Endothelial cell of umbilical vein (primary cell): ENCODE measurements at regions not wholly inside any gene's neighbourhood (a gene's known extent, or its start where the extent isn't known, plus 50 kb on each side); places are given as distances from the start of the nearest gene placed in this dataset.

Experiments used
- BruUV-seq: library from RNA; stranded (reverse); fragments of 400-500 nt; replicated peaks from 2 replicates; lab custom pipeline; 2021; lab: Mats Ljungman, UMichigan
- CTCF ChIA-PET: fragments of 300-600, 350-600 bp; sonication (Branson Sonifier 250); formaldehyde crosslinking; loops from one replicate; lab custom pipeline; 2021; ENCODE audit warnings: antibody characterized with exemption, inconsistent platforms; lab: Charles Lee
- POLR2A ChIA-PET: fragments of 300-600, 350-600 bp; sonication (Branson Sonifier 250); formaldehyde crosslinking; loops from one replicate; lab custom pipeline; 2021; ENCODE audit warnings: antibody characterized with exemption, inconsistent platforms; lab: Charles Lee
- DNase-seq: peaks from one replicate; pipeline ENCODE4 v3.0.0-alpha.2; 2011; ENCODE audit warnings: low read depth, low spot score
- FAIRE-seq: peaks from 2 replicates; lab custom pipeline; 2011; peaks lifted over from hg19 to GRCh38; lab: Jason Lieb, UNC
- H2AFZ ChIP-seq: 2 replicates; pipeline ENCODE4 v1.6.0; 2012; ENCODE audit warnings: low read depth, low read length, control low read depth, inconsistent platforms
- H3K27ac ChIP-seq: 2 replicates; pipeline ENCODE4 v1.5.1; 2011; ENCODE audit warnings: low read depth, mild to moderate bottlenecking, control low read depth, low read length, moderate library complexity; ENCODE audit not compliant: insufficient read depth
- H3K27me3 ChIP-seq, 2 experiments: 2 replicates each; pipeline versions ENCODE4 v1.6.0 to v1.6.1; 2011; ENCODE audit warnings: low read length in 2 of 2, mixed read lengths in 1 of 2; ENCODE audit not compliant: control insufficient read depth in 2 of 2, insufficient read depth in 2 of 2
- H3K36me3 ChIP-seq, 2 experiments: 2 replicates in 1 of 2; 3 replicates in 1 of 2; pipeline ENCODE4 v1.5.1; 2011; ENCODE audit warnings: low read length in 2 of 2, mild to moderate bottlenecking in 1 of 2, moderate library complexity in 1 of 2; ENCODE audit not compliant: control insufficient read depth in 2 of 2, insufficient read depth in 2 of 2; ENCODE audit errors: extremely low read depth in 1 of 2
- H3K4me1 ChIP-seq: 3 replicates; pipeline ENCODE4 v1.5.1; 2011; ENCODE audit warnings: mild to moderate bottlenecking, low read length; ENCODE audit not compliant: control insufficient read depth, insufficient read depth; ENCODE audit errors: extremely low read depth
- H3K4me2 ChIP-seq: 2 replicates; pipeline ENCODE4 v1.6.1; 2011; ENCODE audit warnings: low read length, control low read depth, mixed read lengths; ENCODE audit not compliant: insufficient read depth
- H3K4me3 ChIP-seq, 3 experiments: fragments of 200-600 bp in 1 of 3; sonication (generic), shearing (Covaris generic) in 1 of 3; replicated peaks in 1 of 3; 2 replicates each; pipeline ENCODE4 v1.5.1; 2011 to 2016; ENCODE audit warnings: control low read depth in 3 of 3, low read length in 3 of 3, mild to moderate bottlenecking in 2 of 3, inconsistent platforms in 1 of 3, low read depth in 1 of 3, moderate library complexity in 1 of 3; ENCODE audit not compliant: insufficient read depth in 1 of 3
- H3K79me2 ChIP-seq: 2 replicates; pipeline ENCODE4 v1.6.0; 2012; ENCODE audit warnings: low read length, inconsistent platforms; ENCODE audit not compliant: control insufficient read depth, insufficient read depth
- H3K9ac ChIP-seq: replicated peaks from 2 replicates; pipeline ENCODE3; 2011; ENCODE audit warnings: low read length, control low read depth; ENCODE audit not compliant: insufficient read depth; ENCODE audit errors: extremely low read depth
- H3K9me1 ChIP-seq: replicated peaks from 3 replicates; pipeline ENCODE4 v1.6.0; 2011; ENCODE audit warnings: mild to moderate bottlenecking, low read length; ENCODE audit not compliant: control insufficient read depth, insufficient read depth; ENCODE audit errors: extremely low read depth
- H3K9me3 ChIP-seq: replicated peaks from 2 replicates; pipeline ENCODE4 v1.5.1; 2012; ENCODE audit warnings: low read length, inconsistent platforms; ENCODE audit not compliant: control insufficient read depth, insufficient read depth
- H4K20me1 ChIP-seq: replicated peaks from 2 replicates; pipeline ENCODE3; 2011; ENCODE audit warnings: mild to moderate bottlenecking, low read length; ENCODE audit not compliant: control insufficient read depth, insufficient read depth; ENCODE audit errors: extremely low read depth
- EZH2 ChIP-seq: IDR thresholded peaks from 2 replicates; pipeline ENCODE4 v1.6.1; 2012; ENCODE audit warnings: borderline replicate concordance, low read depth, mild to moderate bottlenecking, moderate library complexity, low read length, inconsistent platforms; ENCODE audit not compliant: severe bottlenecking
- FOS ChIP-seq: IDR thresholded peaks from 2 replicates; pipeline ENCODE4 v1.6.1; 2011; ENCODE audit warnings: mild to moderate bottlenecking, low read length, moderate library complexity, borderline replicate concordance; ENCODE audit not compliant: insufficient read depth
- GATA2 ChIP-seq: IDR thresholded peaks from 2 replicates; pipeline ENCODE4 v1.7.0; 2011; ENCODE audit warnings: low read depth, mild to moderate bottlenecking, moderate library complexity, mixed read lengths, low read length; ENCODE audit not compliant: insufficient read length, insufficient read depth
- JUN ChIP-seq: IDR thresholded peaks from 2 replicates; pipeline ENCODE4 v1.6.1; 2011; ENCODE audit warnings: borderline replicate concordance, low read depth; ENCODE audit not compliant: insufficient read length, insufficient read depth
- MYC ChIP-seq: IDR thresholded peaks from one replicate; pipeline ENCODE4 v1.6.1; 2011; ENCODE audit warnings: mild to moderate bottlenecking, low read depth, low read length
- POLR2A ChIP-seq: IDR thresholded peaks from 2 replicates; pipeline ENCODE4 v1.6.1; 2012; ENCODE audit warnings: low read depth, mild to moderate bottlenecking, control low read depth, low read length
- POLR2AphosphoS5 ChIP-seq: IDR thresholded peaks from 2 replicates; pipeline ENCODE4 v1.6.1; 2012; ENCODE audit warnings: low read depth, mild to moderate bottlenecking, control low read depth, low read length, moderate library complexity; ENCODE audit not compliant: insufficient read depth
- dilution Hi-C: fragments of 300-500 bp; cut with MboI; formaldehyde crosslinking; loops from one replicate; pipeline ENCODE4 v1.15.0; 2019; ENCODE audit warnings: low sequenced_read_pairs; ENCODE audit not compliant: extremely low pct_ligation_motif_present
- intact Hi-C: fragments of 100-400 bp; cut with micrococcal nuclease; formaldehyde crosslinking; loops from one replicate; pipeline ENCODE4 v1.10.0; 2022
- TF ChIP-seq, protein P1 (sequence below): IDR thresholded peaks from 2 replicates; pipeline ENCODE4 v1.6.1; 2011; ENCODE audit not compliant: insufficient read depth, insufficient read length
- TF ChIP-seq, protein P2 (sequence below), 2 donors: IDR thresholded peaks; 1 replicate in 1 of 2; 2 replicates in 1 of 2; pipeline ENCODE4 v1.5.1; 2011; ENCODE audit warnings: low read length in 2 of 2, mild to moderate bottlenecking in 2 of 2, moderate library complexity in 2 of 2, control low read depth in 1 of 2, inconsistent platforms in 1 of 2, low read depth in 1 of 2; ENCODE audit not compliant: insufficient read depth in 1 of 2; ENCODE audit errors: extremely low read depth in 1 of 2

DNA sequence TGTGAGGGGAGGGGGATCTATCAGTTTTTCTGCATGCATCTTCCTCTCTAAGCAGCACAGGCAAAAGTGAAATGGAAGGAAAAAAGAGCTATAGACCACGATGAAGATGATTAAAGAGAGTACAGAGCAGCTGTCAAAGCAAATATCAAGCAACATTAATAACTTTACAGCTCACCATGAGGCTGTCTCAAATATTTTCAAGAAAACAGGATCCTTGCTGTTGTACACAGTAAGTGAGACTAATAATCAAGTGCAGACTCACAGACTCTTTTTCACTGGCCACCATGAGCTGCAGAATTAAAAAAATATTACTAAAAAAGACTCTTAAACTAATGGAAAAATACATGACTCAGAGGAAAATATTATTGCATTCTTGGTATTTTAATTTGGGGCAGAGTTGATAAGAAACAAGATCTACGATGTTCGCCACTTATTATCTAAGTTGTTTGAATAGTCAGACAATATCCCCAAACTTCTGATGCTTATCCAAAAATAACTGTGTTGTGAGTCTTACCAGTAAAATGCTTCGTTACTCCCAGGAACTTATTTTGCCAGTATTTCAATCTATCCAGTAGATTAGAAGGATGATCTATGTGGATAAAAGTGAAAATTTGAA, 817.5 kb upstream of the ALCAM start:
- ChIA-PET CTCF (interaction anchor here (1.2 to 1.5 kb wide), 2 partner anchors 9 to 47 kb away, joined by 3 to 5 read pairs; no protein-coding TSS in a partner anchor), POLR2A (no interaction called here)
- dilution Hi-C loops: no loop called here
- no TSS peak for BruUV-seq
- Histone ChIP-seq H3K4me1 (no peaks in the 10 kb centered on the region), H3K9me1 (no peaks in the 10 kb centered on the region), H3K27me3 (no peaks in the 10 kb centered on the region), H2AFZ (no peak overlapping the region), H3K36me3 (no peaks in the 10 kb centered on the region), H3K4me2 (no peak overlapping the region), H3K27ac (no peak overlapping the region), H3K9me3 (no peaks in the 10 kb centered on the region), H3K9ac (no peak overlapping the region), H3K79me2 (no peaks in the 10 kb centered on the region), H4K20me1 (no peaks in the 10 kb centered on the region), H3K4me3 (no peak overlapping the region)
- no peak for DNase-seq
- TF ChIP-seq FOS (no peak), EZH2 (no peak), MYC (no peak), POLR2AphosphoS5 (no peak), GATA2 (no peak), JUN (no peak), POLR2A (no peak)
- TF ChIP-seq, protein P1, sequence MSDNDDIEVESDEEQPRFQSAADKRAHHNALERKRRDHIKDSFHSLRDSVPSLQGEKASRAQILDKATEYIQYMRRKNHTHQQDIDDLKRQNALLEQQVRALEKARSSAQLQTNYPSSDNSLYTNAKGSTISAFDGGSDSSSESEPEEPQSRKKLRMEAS: no peak
- TF ChIP-seq, protein P2, sequence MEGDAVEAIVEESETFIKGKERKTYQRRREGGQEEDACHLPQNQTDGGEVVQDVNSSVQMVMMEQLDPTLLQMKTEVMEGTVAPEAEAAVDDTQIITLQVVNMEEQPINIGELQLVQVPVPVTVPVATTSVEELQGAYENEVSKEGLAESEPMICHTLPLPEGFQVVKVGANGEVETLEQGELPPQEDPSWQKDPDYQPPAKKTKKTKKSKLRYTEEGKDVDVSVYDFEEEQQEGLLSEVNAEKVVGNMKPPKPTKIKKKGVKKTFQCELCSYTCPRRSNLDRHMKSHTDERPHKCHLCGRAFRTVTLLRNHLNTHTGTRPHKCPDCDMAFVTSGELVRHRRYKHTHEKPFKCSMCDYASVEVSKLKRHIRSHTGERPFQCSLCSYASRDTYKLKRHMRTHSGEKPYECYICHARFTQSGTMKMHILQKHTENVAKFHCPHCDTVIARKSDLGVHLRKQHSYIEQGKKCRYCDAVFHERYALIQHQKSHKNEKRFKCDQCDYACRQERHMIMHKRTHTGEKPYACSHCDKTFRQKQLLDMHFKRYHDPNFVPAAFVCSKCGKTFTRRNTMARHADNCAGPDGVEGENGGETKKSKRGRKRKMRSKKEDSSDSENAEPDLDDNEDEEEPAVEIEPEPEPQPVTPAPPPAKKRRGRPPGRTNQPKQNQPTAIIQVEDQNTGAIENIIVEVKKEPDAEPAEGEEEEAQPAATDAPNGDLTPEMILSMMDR (IDR thresholded peaks at IDR 0.05; ENCODE audit: extremely low read depth in 1 of 2, insufficient read depth in 1 of 2, low read depth in 1 of 2, low read length in 2 of 2): no peak
- no peak for FAIRE-seq
- intact Hi-C loops: no loop called here
